DOHH2 (cell line): ENCODE measurements at regions not wholly inside any gene's neighbourhood (a gene's known extent, or its start where the extent isn't known, plus 50 kb on each side); places are given as distances from the start of the nearest gene placed in this dataset.

ENCODE experiments used
- H3F3A ChIP-seq: fragments of 200-600 bp; sonication (generic), shearing (Covaris generic); 2 replicates; pipeline ENCODE4 v1.6.0; 2016; ENCODE audit warnings: antibody characterized with exemption, mild to moderate bottlenecking; ENCODE audit not compliant: control insufficient read depth, insufficient read depth
- H3K27ac ChIP-seq: fragments of 200-600 bp; sonication (generic); 2 replicates; pipeline ENCODE4 v1.5.1; 2014; ENCODE audit warnings: low read depth, mild to moderate bottlenecking, low read length, moderate library complexity
- H3K27me3 ChIP-seq: fragments of 200-600 bp; sonication (generic); 2 replicates; pipeline ENCODE4 v1.6.1; 2014; ENCODE audit warnings: mild to moderate bottlenecking, low read length, mixed read lengths; ENCODE audit not compliant: control insufficient read depth
- H3K36me3 ChIP-seq: fragments of 200-600 bp; sonication (generic); 2 replicates; pipeline ENCODE4 v1.6.1; 2014; ENCODE audit warnings: mild to moderate bottlenecking, low read length, moderate library complexity, mixed read lengths; ENCODE audit not compliant: control insufficient read depth
- H3K4me1 ChIP-seq: fragments of 200-600 bp; sonication (generic); 2 replicates; pipeline ENCODE4 v1.6.1; 2014; ENCODE audit warnings: mild to moderate bottlenecking, low read length, mixed read lengths; ENCODE audit not compliant: control insufficient read depth
- H3K4me2 ChIP-seq: fragments of 200-600 bp; sonication (generic); 2 replicates; pipeline ENCODE4 v1.6.0; 2014; ENCODE audit warnings: mild to moderate bottlenecking, low read length, moderate library complexity
- H3K4me3 ChIP-seq: fragments of 200-600 bp; sonication (generic); 2 replicates; pipeline ENCODE4 v1.5.1; 2014; ENCODE audit warnings: mild to moderate bottlenecking, low read length, mixed read lengths
- H3K79me2 ChIP-seq: fragments of 200-600 bp; sonication (generic); 2 replicates; pipeline ENCODE4 v1.6.1; 2014; ENCODE audit warnings: mild to moderate bottlenecking, low read length, mixed read lengths; ENCODE audit not compliant: control insufficient read depth
- H3K9me2 ChIP-seq: fragments of 200-600 bp; sonication (generic); replicated peaks from 2 replicates; pipeline ENCODE4 v1.6.1; 2014; ENCODE audit warnings: mild to moderate bottlenecking, low read length, mixed read lengths; ENCODE audit not compliant: control insufficient read depth
- H3K9me3 ChIP-seq: fragments of 200-600 bp; sonication (generic); 2 replicates; pipeline ENCODE4 v1.6.1; 2014; ENCODE audit warnings: antibody characterized with exemption, low read length, mixed read lengths; ENCODE audit not compliant: control insufficient read depth, insufficient read depth
- H4K20me1 ChIP-seq: fragments of 200-600 bp; sonication (generic); 2 replicates; pipeline ENCODE4 v1.6.0; 2014; ENCODE audit warnings: low read depth, mild to moderate bottlenecking, antibody characterized with exemption, low read length, moderate library complexity; ENCODE audit not compliant: control insufficient read depth, insufficient read depth
- EZH2phosphoT487 ChIP-seq: fragments of 200-600 bp; sonication (generic); IDR thresholded peaks from 2 replicates; pipeline ENCODE4 v1.6.1; 2017; ENCODE audit warnings: borderline replicate concordance, mild to moderate bottlenecking, antibody characterized with exemption, low read length, moderate library complexity, mixed read lengths
- TF ChIP-seq, protein P1 (sequence below): fragments of 200-600 bp; sonication (generic); IDR thresholded peaks from one replicate; pipeline ENCODE4 v1.5.1; 2014; ENCODE audit warnings: antibody characterized with exemption, mild to moderate bottlenecking, low read depth, low read length; ENCODE audit not compliant: poor library complexity, severe bottlenecking

DNA sequence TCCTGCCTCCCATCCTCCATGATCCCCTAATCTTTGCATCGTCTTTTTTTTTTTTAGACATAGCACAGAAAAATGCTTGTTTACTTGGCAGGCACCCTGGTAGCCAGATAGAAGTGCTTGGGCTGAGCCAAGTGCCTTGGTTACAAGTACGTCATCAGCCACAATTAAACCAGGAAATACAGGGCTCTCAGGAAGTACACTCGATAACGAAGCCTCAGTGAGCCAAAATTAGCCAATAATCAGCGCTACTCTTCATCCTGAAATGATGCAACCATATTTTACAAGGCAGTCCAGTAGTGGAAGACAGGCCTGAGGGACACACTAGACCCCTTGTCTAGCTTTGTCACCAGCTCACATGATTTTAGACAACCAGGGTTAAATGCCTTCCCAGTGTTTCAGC, 194.0 kb upstream of the NBEA start:
- Histone ChIP-seq H3K4me1 (no peaks in the 10 kb centered on the region), H4K20me1 (no peaks in the 10 kb centered on the region), H3K9me3 (no peaks in the 10 kb centered on the region), H3K27me3 (no peaks in the 10 kb centered on the region), H3K4me2 (no peak overlapping the region), H3K79me2 (no peaks in the 10 kb centered on the region), H3K27ac (no peak overlapping the region), H3K36me3 (no peaks in the 10 kb centered on the region), H3K9me2 (no peaks in the 10 kb centered on the region), H3K4me3 (no peak overlapping the region), H3F3A (no peaks in the 10 kb centered on the region)
- no peak for TF ChIP-seq EZH2phosphoT487

DNA sequence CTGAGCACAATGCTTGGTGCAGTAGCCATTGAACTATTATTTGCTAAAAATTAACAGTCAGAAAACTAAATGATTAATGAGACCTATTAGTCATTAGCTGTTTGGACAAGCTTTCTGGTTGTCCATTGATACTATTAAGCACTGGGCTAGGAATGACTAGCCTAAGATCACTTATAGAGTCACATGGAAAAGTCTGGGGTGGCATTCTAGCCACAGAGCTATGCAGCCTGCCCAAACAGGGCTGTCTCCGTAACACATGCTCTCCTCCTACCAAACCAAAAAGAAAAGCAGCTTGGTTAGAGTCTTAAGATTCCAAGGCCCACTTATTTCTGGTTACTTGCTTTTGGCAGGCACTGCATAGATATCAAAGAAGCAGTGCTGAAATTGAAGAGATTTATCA, 193.5 kb upstream of the NBEA start:
- no peaks in the 10 kb centered on the region for H4K20me1 ChIP-seq
- H3K9me3 ChIP-seq: no peaks in the 10 kb centered on the region
- TF ChIP-seq, protein P1, sequence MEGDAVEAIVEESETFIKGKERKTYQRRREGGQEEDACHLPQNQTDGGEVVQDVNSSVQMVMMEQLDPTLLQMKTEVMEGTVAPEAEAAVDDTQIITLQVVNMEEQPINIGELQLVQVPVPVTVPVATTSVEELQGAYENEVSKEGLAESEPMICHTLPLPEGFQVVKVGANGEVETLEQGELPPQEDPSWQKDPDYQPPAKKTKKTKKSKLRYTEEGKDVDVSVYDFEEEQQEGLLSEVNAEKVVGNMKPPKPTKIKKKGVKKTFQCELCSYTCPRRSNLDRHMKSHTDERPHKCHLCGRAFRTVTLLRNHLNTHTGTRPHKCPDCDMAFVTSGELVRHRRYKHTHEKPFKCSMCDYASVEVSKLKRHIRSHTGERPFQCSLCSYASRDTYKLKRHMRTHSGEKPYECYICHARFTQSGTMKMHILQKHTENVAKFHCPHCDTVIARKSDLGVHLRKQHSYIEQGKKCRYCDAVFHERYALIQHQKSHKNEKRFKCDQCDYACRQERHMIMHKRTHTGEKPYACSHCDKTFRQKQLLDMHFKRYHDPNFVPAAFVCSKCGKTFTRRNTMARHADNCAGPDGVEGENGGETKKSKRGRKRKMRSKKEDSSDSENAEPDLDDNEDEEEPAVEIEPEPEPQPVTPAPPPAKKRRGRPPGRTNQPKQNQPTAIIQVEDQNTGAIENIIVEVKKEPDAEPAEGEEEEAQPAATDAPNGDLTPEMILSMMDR: no peak
- no peak for TF ChIP-seq EZH2phosphoT487
- no peak overlapping the region for H3K4me3 ChIP-seq
- H3K27ac ChIP-seq: no peak overlapping the region
- H3F3A ChIP-seq: no peaks in the 10 kb centered on the region
- H3K36me3 ChIP-seq: no peaks in the 10 kb centered on the region
- no peaks in the 10 kb centered on the region for H3K27me3 ChIP-seq
- H3K9me2 ChIP-seq: no peaks in the 10 kb centered on the region
- no peaks in the 10 kb centered on the region for H3K79me2 ChIP-seq
- H3K4me2 ChIP-seq: no peak overlapping the region
- H3K4me1 ChIP-seq: no peaks in the 10 kb centered on the region

DNA sequence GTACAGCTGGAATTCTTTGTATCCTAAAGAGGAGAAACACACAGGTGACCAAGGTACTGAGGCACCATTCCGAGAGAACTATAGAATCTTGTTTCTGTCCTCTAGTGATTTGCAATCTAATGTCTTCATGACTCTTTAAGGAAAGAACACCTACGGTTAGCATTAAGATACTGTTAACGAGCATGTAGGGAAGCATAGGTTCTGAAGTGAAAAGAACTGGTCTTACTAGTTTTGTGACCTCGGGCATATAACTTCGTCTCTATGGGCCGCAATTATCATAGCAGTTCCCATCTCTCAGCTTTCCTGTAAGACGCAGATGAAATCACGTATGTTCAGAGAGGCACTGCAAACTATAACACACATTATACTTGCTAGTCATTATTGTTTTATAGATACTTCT, 193.0 kb upstream of the NBEA start:
- H3K4me1 ChIP-seq: no peaks in the 10 kb centered on the region
- H3K36me3 ChIP-seq: no peaks in the 10 kb centered on the region
- H3K27me3 ChIP-seq: no peaks in the 10 kb centered on the region
- H4K20me1 ChIP-seq: no peaks in the 10 kb centered on the region
- no peaks in the 10 kb centered on the region for H3F3A ChIP-seq
- no peaks in the 10 kb centered on the region for H3K9me2 ChIP-seq
- no peaks in the 10 kb centered on the region for H3K79me2 ChIP-seq
- no peak overlapping the region for H3K27ac ChIP-seq
- H3K4me2 ChIP-seq: no peak overlapping the region
- TF ChIP-seq EZH2phosphoT487: no peak
- TF ChIP-seq, protein P1: no peak
- H3K4me3 ChIP-seq: no peak overlapping the region
- no peaks in the 10 kb centered on the region for H3K9me3 ChIP-seq

DNA sequence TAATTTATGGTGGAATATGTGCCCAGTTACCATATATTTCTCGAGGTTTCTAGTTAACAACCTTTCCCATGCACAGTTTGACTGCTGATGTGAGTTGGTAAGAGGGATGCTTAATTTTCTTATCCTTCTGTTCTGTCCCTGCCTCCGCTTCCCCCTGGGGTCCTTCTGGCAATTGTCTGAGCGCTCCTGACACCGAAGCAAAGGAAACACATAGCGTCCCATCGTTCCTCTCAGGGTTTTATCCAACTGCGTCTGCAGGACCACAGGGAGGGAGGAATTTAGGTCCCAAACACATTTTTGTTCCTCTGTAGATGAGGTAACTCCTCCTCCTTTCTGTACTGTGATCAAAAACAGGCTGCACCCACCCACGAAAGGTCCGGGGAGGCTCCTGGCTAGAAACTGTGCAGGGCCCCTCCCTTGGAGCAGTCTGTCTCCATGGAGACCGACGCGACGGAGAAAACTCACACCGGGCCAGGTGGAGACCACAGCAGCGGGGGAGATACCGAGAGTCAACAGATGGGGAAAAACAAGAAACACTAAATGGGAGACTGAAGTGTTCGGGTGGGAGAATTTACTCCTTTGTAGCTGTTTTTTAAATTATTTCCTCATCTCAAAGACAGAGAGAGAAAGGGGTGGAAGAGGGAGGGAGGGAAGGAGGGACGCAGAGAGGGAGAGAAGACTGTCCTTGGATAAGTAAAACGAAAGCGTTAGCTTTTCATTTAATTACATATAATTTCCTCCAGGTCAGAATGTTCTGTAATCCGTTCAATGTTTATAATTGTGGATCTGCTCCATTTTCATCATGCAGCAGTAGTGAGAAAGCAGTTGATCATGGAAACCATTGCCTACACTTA, 191.8 kb upstream of the NBEA start:
- Histone ChIP-seq H3F3A (no peaks in the 10 kb centered on the region), H3K9me2 (no peaks in the 10 kb centered on the region), H3K4me2 (no peak overlapping the region), H4K20me1 (no peaks in the 10 kb centered on the region), H3K79me2 (no peaks in the 10 kb centered on the region), H3K4me1 (no peaks in the 10 kb centered on the region), H3K36me3 (no peaks in the 10 kb centered on the region), H3K27ac (no peak overlapping the region), H3K4me3 (no peak overlapping the region), H3K27me3 (no peaks in the 10 kb centered on the region), H3K9me3 (no peaks in the 10 kb centered on the region)
- TF ChIP-seq, protein P1: no peak
- no peak for TF ChIP-seq EZH2phosphoT487
